GM18526 (cell line): ENCODE measurements at regions not wholly inside any gene's neighbourhood (a gene's known extent, or its start where the extent isn't known, plus 50 kb on each side); places are given as distances from the start of the nearest gene placed in this dataset.

Experiments
- POLR2A ChIP-seq: IDR thresholded peaks from 3 replicates; pipeline ENCODE4 v1.6.1; 2011; ENCODE audit not compliant: insufficient read length; ENCODE audit errors: extremely low read depth

DNA sequence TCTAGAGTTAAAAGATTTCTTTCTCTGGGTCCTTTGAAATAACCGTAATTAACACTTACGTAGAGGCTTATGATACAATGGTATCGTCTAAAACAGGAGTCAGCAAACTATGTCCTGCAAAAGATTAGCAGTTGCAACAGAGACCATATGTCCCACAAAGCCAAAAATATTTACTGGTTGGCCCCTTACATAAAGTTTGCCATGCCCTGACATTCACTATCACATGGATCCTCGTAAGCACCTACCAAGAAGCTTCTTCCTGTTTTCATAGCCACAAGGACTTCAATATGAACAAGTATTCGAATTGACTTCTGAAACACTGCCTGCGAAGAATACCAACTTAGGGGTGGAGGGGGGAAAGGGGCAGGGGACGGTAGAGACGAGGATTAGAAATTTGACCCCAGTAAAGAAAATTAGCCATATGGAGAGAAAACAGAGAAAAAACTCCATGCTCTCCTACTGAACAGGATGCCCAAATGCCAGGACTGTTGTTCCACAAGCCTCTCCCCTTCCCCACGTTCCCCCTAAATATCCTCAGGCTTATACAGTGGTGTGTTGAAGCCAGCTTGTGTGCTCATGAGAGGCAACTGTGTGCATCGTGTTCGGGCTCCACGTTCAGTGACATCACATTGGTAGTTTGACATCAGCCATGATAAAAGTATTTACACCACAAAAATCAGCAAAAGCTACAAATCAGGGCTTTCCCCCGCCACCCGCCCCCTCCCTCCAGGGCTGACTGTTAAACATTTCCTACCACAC is 144.1 kb upstream of the HES1 start:
- no peak for TF ChIP-seq POLR2A

DNA sequence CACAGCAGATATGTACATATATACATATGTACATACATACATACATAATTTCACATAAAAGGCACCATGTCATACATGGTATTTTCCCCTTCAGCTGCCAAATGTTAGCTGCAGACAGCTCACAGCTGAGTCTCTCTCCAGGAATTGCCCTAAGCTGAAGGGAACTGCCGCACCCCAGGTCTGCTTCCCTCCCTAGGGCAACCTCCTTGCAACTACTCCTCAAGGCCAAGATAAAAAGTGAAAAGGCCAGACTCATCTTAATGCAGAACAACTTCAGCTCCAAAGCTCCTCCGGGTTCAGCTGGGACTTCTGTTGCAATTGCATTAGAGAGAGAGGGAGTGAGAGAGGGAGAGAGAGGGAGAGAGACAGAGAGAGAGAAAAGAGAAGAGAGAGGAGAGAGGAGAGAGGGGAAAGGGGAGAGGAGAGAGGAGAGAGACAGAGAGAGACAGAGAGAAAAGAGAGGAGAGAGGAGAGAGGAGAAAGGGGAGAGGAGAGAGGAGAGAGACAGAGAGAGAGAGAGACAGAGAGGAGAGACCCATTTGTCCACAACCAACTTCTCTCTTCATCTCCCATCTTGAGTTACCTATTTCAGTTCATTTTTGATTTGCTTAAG is 143.4 kb upstream of the HES1 start:
- no peak for TF ChIP-seq POLR2A

DNA sequence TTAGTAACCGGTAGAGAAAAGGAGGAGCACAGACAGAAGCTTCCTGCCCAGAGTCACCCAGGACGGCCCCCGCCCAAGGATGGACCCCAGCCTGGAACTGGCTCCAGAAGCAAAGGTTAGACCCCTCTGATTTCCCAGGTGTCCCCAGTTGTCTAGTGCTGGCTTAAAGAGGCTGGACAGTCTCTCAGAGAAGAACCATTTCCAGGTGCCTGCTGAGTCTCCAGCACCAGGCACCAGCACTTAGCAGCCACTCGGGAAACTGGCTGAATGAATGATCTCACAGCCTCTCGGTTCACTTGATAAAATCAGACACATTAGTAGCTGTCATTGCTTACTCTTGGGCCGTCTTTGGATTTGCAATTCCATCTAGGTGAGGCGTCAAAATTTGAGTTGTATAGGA is 139.7 kb upstream of the HES1 start:
- TF ChIP-seq POLR2A = no peak

DNA sequence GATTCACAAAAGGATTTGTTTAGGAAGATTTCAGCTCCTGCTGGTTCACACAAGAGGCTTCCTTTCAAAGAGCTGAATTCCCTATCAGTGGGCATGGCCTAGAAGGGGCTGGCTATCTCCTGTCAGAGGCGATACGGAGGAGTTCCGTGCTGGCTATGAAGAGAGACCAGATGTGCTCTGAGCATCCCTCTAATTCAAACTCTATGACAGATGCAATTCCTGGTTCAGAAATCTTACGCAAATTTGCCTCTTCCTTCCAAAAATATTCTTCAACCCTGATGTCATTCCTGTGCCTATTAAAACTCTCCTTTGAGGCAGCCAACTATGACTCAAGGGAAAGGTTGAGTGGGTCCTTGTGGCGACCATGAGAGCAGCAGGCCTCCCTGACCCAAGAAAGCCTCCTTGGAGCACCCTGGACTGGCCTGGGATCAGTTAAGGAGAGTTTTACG is 139.3 kb upstream of the HES1 start:
- no peak for TF ChIP-seq POLR2A

GRCh38 chr3:193997228-193998122 is 138.5 kb upstream of the HES1 start:
- TF ChIP-seq POLR2A = no peak

GRCh38 chr3:193998123-193998448 is 137.9 kb upstream of the HES1 start:
- no peak for TF ChIP-seq POLR2A

GRCh38 chr3:193998628-193999195 is 137.2 kb upstream of the HES1 start:
- no peak for TF ChIP-seq POLR2A

DNA sequence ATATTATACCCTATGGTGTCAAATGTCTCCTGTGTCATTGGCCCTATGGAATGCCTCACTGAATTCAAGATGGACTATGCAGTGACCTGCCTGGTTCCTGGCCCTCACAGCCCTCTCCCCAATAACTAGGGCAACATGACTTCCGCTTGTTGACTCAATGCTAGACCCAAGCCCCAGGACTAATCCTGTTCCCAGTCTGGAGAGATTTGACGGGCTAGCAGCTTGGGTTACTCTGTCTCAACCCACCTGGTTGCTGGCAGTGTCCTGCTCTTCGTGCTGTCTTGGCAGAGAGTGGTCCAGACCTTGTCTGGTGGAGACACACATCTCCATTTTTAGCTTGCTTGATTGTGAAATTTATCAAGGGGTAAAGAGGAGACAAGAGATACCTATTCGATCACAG is 135.8 kb upstream of the HES1 start:
- no peak for TF ChIP-seq POLR2A

DNA sequence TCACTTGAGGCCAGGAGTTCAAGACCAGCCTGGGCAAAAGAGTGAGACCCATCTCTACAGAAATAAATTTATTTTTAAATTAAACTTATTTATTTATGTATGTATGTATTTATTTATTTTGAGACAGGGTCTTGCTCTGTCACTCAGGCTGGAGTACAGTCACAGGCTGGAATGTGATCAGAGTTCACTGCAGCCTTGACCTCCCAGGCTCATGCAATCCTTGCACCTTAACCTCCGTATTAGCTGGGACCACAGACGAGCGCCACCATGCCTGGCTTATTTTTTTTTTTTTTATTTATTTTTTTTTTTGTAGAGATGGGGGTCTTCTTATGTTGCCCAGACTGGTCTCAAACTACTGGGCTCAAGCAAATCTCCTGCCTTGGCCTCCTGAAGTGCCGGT is 135.2 kb upstream of the HES1 start:
- no peak for TF ChIP-seq POLR2A

DNA sequence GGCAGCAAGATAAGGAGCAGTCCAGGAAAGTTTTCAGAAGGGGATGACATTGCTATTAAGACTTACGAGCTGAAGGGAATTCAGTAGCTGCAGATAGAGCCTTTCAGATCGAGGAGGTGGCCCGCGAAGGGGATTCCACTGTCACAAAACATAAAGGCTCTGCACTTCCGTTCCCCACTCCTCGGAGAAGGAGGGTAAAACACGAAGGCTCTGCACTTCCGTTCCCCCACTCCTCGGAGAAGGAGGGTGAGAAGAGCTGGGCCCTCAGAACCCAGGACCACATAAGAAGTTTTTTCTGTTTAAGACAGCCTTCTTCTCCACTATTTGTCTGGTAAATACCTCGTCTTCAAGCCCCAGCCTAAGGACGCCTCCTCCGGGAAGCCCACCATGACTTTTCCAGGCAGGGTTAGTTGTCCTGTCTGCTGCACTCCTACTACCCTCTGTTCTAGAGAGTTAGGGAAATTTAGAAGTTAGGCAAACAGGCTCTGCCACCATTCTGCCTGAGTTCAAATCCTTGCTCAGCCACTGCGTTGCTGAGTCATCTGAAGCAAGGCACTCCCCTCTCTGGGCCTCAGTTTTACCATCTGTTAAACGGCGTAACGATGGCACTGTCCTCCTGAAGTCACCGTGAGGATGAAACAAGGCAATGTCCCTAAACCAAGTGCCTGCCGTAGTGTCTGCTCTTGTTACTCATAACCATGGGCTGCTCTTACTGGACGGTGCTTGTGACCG is 134.1 kb upstream of the HES1 start:
- no peak for TF ChIP-seq POLR2A

DNA sequence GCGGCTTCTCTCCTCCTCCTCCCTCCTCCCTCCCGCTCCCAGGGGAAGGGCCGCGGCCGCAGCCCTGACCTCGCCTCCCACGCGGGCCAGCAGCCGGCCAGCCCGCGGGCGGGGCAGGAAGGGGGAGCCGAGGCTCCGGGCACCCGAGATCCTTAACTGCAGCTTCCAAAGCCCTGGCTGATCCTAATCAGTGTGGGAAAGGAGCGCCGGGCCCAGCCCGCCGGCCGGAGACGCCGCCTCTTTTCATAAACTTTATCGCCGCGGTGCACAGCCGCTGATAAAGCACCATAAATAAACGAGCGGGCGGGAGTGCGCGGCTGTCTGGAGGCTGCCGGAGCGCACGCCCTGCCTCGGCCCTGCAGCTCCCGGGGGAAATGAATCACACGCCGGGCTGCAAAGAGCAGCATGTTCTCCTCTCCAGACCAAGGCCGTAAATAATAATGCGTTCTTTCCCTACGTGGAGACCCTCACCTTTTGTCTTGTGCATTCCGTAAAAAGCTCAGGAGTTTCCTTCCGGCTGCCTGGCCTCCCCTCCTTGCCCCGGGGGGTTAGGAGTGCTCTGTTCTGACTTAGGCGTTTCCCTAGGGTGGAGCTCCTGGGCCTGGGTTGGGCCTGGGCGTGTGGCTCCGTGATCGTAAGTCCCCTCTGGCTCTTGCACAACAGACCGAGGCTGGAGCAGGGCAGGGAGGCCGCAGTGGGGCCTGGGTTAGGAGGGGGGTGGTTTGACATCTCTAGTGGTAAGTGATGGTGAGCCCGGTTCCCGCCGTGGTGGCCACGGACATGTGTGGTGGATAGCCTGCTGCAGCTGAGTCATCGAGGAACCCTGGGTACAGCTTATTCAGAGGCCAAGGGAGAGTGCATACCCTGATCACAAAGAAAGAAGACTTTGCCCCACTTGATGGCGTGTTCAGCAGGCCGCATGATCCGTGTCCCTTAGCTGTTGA is 132.6 kb upstream of the HES1 start:
- no peak for TF ChIP-seq POLR2A

DNA sequence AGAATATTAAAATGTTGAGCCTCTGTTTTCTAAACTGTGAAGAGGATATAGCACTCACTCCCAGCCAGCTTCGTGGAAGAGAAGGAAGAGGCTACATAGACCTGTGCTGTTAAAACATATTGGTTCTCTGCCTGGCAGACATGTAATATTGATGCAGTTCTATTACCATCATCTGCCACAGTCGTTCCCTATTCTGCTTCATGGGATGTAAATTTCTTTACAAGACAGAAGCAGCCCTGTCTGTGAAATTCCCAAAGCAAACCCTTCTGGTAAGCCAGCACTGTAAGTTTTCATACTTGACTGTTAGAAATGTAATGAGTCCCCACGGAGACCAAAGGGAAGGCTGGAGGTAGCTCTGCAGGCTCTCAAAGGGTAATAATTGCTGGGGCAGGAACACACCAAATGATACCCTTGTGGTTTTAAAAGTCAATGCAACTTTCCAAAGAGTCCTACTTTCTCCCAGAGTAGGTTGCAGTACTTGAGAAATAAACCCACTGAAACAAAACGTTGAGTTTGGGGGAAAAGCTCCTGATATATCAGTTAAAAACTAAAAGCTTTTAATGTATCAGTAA is 129.9 kb upstream of the HES1 start:
- no peak for TF ChIP-seq POLR2A

- no peak for TF ChIP-seq POLR2A
Measured at GRCh38 chr3:194007592-194008337, 128.2 kb upstream of the HES1 start.
